Epithelial cell of prostate (primary cell): ENCODE measurements at regions not wholly inside any gene's neighbourhood (a gene's known extent, or its start where the extent isn't known, plus 50 kb on each side); places are given as distances from the start of the nearest gene placed in this dataset.
"Not testable (repeated sequence)": the region's sequence is repeated elsewhere in the genome, so short reads cannot be mapped to it uniquely, and the experiment has no call there.

ENCODE experiments used
- DNase-seq: peaks from one replicate; pipeline ENCODE4 v3.0.0-alpha.2; 2011; ENCODE audit warnings: low read depth, low spot score
- H3K27ac ChIP-seq: fragments of 450-650 bp; 2 replicates; pipeline ENCODE4 v1.5.1; 2017; ENCODE audit warnings: mild to moderate bottlenecking

DNA sequence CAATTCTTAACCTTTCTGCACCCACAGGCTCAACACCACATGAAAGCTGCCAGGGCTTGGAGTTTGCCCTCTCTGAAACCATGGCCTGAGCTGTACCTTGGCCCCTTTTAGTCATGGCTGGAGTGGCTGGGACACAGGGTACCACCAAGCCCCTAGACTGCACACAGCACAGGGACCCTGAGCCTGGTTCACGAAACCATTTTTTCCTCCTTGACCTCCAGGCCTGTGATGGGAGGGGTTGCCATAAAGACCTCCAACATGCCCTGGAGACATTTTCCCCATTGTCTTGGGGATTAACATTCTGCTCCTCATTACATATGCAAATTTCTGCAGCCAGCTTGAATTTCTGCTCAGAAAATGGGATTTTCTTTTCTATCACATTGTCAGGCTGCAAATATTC is 113.4 kb downstream of the XPNPEP1 start:
- DNase-seq, H3K27ac ChIP-seq: not testable (repeated sequence)

DNA sequence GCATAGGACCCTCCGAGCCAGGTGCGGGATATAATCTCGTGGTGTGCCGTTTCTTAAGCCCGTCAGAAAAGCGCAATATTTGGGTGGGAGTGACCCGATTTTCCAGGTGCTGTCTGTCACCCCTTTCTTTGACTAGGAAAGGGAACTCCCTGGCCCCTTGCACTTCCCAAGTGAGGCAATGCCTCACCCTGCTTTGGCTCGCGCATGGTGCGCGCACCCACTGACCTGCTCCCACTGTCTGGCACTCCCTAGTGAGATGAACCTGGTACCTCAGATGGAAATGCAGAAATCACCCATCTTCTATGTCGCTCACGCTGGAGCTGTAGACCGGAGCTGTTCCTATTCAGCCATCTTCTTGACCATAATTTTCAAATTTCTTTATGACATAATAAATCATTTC is 122.1 kb downstream of the XPNPEP1 start:
- not testable (repeated sequence) for H3K27ac ChIP-seq, DNase-seq

DNA sequence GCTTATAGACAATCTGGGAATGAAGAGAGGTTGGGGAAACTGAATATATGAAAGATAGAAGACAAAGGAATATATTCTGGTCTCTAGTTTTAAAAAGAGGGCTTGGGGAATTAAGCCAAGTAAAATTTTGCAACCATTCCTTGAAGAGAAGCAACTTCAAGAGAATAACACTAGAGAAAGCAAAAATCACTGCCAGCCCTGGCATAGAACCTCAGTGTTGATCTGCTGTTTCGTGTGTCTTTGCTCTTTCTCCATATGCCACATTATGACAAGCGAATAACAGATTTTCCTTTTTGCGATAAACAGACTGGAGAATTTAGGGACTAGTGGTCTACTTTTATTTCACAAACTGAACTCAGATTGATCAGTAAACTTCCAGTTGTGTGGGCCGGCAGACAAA is 132.7 kb downstream of the XPNPEP1 start:
- no peak overlapping the region for H3K27ac ChIP-seq
- DNase-seq = no peak

DNA sequence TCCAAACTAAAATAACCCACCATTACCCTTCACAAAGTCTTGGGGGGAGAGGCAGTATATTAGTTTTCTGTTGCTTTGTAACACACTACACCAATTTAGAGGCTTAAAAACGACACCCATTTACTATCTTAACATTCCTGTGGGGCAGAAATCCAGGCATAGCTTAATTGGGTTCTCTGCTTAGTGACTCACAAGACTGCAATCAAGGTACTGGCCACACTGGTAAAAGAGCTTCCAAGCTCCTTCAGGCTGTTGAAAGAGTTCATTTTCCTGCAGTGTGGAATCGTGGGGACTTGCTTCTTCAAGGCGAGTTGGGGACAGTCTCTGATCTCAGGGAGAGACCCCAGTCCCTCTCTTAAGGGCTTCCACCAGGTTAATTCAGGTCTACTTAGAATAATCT is 139.1 kb downstream of the XPNPEP1 start:
- H3K27ac ChIP-seq = no peak overlapping the region
- no peak for DNase-seq

DNA sequence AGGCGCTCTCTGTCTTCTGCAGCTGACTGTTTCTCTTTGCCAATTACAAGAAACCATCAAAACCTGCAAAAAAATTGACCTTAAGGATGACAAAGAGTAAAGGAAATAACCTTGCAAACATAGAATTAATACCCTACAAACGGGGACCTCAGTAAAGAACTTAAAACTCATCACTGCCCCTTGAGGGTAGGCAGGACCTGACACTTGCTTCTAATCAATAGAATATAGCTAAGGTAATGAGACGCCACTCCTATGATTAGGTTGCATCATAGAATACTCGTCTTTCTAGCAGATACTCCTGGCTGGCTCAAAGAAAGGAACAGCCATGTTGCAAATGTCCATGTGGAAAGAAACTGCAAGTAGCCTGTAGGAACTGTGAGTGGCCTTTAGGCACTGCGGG is 140.0 kb downstream of the XPNPEP1 start:
- no peak overlapping the region for H3K27ac ChIP-seq
- DNase-seq = no peak

DNA sequence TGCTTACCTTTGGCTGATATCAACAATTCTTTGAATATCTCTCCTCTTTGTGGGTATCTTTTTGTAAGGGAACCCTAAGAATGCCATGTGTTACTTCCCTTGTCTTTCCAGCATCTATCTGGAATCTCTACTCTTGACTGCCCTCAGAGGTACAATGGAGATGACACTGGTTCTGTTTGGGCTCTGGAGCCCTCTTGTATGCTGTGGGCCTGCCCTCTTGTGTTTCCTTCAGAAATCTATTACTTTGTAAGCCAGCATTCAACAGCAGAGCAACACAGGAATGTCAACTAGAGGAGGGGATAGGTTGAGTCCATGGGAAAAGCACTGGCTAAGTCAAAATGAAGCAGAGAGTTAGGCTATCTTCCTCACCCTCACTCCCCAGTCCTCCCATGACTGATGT is 142.3 kb downstream of the XPNPEP1 start:
- H3K27ac ChIP-seq = no peak overlapping the region
- no peak for DNase-seq

DNA sequence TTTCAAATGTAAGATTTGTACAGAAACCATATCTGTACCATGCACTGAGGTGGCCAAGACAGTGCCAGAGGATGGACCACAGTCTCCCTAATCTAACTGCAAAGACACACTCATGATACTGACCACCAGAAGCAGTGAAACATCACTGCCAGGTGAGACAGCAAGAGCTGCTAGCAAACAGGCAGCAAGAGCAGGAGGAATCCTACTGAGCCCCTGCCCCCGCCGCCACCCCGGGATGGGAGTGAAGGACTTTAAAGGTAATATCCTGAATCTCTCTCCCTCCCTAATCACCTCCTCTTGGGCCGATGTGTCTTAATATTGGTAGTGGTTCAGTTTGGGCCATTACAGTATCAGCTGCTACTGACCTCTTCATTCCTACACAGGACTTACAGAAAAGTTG is 144.3 kb downstream of the XPNPEP1 start:
- H3K27ac ChIP-seq = no peak overlapping the region
- no peak for DNase-seq

DNA sequence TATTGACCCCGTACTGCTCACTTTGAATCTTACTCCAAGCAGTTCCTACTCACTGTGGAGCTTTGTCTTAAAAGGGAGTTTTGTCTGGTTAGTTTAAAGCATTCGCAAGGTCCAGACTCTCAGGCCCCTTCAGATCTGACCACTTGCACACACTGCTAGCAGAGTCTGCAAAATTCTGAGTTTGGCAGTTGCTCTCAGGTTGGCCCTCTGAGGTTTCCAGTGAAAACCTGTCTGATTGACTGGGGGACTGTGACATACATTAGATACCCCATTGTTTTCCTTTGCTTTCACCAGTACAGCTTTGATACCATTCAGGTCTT is 149.2 kb downstream of the XPNPEP1 start:
- no peak for DNase-seq
- no peak overlapping the region for H3K27ac ChIP-seq

DNA sequence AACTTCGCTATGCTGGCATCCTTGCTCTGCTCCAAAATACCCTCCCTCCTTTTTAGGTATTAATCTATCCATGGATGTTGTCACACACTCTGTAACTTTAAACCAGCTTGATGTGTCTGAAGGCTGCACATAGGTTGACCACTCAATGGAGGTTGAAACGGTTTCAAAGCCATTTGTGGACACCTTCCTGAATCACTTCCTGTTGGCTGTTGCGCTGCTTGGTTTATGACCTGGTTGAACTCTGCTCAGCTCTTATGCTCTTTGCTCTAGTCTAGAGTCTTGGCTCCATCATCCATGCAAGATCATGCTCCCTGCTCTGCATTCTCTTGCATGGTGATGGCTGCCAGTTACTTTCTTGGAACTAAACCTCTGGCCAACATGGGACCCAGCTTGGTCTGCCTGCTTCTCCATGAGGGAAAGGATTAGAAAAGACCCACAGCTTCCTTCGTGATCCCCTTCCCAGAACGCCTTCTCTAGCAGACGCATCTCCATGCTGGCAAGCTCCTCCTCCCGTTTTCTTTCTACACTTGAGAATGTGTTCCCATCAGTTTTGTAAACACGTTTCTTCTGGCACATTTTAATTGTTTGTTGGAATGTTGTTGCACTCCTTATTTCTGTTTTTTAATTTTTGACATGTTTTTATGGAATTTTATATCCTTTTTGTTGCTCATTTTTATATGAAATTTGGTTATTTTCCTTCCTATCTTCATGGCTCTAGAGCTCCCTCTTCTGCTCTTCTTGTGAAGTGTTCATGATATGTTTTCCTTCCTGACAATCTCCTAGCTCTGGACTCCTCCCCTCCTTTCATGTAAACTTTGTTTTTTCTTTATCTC is 149.8 kb downstream of the XPNPEP1 start:
- H3K27ac ChIP-seq = no peak overlapping the region

DNA sequence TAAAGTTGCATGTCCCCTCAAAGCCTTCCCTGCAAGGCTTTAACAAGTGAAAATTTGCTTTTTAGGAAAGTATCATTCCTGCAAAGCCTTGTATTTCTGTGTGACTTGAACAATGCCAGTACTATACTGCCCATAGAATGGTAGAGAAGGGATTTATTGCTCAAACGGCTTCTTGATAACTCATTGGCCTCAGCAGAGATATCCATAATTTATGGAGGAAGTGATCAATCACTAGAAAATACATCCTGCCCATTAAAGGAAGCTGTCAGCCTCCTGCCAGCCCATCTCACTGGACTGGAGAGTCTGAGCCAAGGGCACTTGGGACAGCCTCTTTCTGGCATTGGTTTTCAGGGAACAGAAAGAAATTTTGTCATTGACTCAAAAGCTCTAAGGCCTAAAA is 152.6 kb downstream of the XPNPEP1 start:
- no peak for DNase-seq
- no peak overlapping the region for H3K27ac ChIP-seq

More for the DNA sequence above, 149.8 kb downstream of the XPNPEP1 start:
- DNase-seq = no peak

DNA sequence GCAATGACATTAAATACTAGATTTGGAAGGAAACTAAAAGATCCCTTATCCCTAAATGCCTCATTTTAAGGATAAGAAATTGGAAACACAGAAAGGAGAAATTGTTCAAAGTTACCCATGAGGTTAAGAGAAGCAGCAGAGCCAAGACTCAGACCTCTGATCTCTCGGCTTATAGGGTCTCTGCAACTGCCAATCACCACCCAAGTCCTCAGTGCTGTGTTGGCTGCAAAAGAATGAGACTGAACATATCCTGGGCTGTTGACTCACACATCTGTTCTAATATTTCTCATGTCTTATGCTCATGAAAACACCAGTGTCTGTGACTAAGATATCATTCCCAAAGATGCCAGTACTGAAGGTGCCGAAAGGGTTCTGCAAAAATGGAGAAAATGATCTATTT is 153.3 kb downstream of the XPNPEP1 start:
- H3K27ac ChIP-seq = no peak overlapping the region
- DNase-seq = no peak

DNA sequence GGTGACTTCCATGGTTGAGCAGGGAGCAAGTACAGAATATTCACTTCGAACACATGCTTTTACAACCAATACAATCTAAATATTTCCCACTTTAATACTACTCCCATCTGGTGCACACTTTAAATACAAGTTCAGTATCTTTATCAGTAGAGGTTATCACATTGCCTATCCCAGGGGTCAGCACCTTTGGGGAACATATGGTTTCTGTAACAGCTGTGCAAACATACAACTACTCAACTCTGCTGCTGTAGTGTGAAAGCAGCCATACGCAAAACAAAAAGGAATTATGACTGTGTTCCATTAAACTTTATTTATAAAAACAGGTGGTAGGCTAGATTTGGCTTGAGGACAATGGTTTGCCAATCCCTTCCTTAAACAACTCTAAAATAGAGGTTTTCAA is 157.5 kb downstream of the XPNPEP1 start:
- H3K27ac ChIP-seq = no peak overlapping the region
- no peak for DNase-seq

DNA sequence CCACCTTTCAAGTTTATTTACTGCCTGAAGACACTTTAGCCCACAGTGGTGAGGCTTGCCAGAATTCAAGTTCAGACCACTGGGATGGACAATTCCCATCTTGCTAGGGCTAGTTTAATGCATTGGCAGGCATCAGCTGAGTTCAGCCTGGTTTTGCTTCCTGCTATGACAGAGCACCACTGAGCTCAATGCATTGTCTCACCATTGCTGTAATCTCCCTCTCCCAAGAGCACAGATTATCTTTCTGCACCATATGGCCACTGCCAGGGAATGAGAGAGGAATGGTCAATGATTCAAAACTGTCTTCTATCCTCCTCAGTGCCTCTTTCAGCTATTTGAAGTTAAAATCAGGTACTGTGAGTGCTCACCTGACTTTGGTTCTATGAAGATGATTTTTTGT is 160.8 kb downstream of the XPNPEP1 start:
- no peak overlapping the region for H3K27ac ChIP-seq
- no peak for DNase-seq

DNA sequence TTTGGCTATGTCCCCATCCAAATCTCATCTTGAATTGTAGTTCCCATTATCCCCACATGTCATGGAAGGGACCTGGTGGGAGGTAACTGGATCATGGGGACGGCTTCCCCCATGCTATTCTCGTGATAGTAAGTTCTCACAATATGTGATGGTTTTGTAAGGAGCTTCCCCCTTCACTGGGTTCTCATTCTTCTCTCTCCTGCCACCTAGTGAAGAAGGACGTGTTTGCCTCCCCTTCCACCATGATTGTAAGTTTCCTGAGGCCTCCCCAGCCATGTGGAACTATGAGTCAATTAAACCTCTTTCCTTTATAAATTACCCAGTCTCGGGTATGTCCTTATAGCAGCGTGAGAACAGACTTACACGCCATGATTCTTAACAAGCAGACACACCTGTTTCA is 165.6 kb downstream of the XPNPEP1 start:
- not testable (repeated sequence) for DNase-seq, H3K27ac ChIP-seq

DNA sequence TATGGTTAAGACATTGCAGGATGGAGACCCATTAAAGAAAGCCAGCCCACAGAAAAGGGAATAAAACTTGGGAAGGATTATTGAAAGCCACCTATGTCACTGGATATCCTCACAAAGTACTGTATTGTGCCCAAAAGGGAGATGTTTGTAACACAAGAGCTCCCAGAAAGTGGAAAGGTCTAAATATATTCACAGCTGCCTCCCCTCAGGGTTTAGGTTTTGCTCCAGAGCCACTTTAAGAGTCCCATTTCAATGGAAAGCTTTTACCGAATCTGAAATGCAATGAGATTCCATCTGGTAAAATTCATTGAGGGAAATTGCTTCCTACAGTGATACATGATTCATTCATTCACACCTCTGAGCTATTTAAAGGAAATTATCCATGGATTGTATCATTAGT is 176.4 kb downstream of the XPNPEP1 start:
- DNase-seq = no peak
- no peak overlapping the region for H3K27ac ChIP-seq

DNA sequence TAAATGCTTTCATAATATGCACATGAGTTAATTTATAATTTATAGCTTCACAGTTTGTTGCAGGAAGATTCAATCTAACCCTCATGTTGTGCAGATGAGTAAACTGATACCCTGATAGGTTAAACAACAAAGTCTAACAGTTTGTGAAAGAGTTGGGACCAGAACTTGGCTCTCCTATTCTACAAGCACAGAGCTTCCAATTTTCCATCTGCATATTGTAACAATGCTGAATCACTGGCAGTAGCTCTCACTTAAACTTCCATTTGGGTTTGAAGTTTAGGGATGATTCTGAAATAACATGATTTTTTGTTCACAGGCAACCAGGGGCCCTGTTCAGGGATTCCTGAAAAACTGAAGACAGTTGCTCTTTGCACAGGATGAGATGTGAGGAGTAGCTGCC is 179.3 kb downstream of the XPNPEP1 start:
- no peak overlapping the region for H3K27ac ChIP-seq
- DNase-seq = no peak

DNA sequence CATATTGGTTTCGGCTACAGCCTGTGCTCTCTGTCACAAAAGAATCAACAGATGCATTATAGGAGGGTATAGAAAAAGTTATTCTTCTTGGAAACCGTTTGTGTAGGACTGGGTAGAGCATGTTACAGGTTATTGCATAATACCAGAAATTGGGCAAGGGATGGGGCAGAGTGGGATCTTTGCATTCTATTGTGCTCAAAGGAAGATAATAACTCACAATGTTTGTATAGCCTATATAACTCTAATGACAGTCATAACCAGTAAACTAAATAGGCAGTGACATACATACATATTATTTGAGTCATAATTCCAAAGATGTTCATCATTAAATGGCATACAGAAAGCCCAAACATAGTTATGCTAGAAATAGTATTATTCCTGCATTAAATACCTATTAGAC is 179.7 kb downstream of the XPNPEP1 start:
- no peak for DNase-seq
- no peak overlapping the region for H3K27ac ChIP-seq

DNA sequence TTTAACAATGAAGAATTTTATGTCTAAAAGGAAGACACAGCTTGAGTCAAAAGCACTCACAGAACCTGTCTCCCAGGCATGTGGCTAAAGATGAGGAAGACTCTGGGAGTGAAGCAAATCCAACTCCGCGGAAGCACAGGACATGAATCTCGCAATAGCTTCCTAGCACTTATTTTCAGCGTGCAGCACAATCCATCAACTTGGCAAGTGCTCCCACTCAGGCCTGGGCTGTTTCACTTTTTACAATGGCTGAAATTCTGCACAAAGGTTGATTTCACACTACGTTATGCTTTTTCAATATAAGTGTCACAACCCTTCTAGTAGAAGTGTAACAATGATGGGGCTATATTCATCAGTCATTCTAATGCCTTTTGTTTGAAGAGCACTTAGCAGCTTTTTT is 180.2 kb downstream of the XPNPEP1 start:
- no peak for DNase-seq
- no peak overlapping the region for H3K27ac ChIP-seq

DNA sequence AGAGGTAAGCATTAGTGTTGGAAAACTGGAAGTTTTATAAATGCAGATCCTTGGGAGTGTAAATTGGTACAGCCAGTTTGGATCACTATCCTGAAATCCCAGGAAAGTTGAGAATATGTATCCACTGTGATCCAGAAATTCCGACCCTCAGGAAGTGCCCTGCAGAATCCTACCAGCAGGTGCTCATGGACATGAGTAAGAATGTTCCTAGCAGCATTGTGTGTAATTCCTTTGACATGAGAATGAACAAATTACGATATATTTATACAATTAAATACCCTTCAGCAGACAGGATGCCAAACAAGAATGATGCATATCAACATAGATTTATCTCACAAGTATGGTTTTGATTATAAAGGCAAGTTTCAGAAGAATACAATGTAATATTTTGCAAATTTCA is 181.6 kb downstream of the XPNPEP1 start:
- no peak overlapping the region for H3K27ac ChIP-seq
- no peak for DNase-seq

DNA sequence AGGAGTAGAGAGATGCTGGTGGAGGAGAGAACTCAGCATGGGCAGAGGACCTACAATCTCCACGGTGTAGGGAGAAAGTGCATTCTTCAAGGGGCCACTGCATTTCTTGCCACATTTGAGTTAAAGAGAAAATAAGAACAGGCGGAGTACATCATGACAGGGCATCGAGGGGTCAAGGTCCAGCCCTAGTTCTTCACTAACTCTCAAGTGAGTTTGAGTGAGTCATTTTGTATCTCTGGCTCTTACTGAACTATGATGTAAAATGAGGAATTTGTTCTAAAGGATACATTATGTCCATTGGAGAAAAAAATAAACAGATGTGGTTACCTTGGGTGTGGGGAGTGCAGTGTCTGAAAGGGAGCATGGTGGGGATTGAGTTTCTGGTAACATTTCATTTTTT is 182.9 kb downstream of the XPNPEP1 start:
- DNase-seq = no peak

DNA sequence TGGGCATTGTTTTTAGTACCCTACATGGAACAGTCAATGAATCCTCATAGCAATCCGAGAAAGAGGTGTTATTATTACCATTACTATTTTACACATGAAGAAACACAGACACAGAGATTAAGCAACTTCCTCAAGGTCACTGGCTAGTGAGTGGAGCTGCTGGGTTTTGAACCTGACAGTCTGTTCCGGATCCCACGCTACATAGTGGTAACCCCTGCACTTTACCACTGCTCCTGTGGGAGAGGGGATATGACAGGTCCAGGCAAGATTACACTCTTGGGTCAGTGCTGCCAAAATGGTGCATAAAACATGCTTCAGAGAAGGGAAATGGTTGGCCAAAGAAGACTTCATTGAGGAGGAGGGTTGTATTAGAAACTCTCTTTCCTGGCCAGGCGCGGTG is 185.7 kb downstream of the XPNPEP1 start:
- no peak for DNase-seq
- no peak overlapping the region for H3K27ac ChIP-seq

More for the DNA sequence above, 182.9 kb downstream of the XPNPEP1 start:
- H3K27ac ChIP-seq = no peak overlapping the region

DNA sequence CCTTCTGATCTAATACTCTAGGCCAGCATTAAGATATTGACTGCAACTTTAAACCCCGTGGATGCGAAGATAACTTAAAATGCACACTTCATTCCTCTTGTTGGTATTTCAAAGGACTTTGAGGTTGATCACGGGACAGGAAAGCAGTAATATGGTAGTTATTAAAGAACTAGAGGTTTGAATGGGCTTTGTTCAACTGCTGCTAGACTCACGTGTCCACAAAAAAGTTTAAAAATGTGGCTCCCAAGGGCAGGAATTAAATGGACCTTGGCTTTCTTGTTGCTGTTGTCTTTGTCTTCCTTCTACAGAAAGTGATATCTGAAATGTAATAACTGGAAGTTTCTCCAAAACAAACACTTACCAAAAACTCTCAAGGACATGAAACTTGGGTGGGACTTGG is 186.3 kb downstream of the XPNPEP1 start:
- no peak overlapping the region for H3K27ac ChIP-seq
- no peak for DNase-seq

DNA sequence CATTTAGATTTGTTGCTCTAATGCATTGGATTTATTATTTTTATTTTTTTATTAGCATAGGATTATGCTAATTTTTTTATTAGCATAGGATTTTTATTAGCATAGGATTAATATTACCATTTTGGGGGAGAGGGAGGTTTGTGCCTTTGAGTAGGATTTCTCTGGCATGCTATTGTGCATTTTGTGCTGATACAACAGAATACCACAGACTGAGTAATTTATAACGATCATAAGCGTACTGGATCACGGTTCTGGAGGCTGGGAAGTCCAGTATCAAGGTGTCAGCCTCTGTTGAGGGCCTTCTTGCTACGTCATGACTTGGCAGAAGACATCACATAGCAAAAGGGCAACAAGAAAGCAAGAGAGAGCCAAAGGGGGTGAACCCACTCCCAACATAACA is 187.5 kb downstream of the XPNPEP1 start:
- no peak for DNase-seq
- H3K27ac ChIP-seq = no peak overlapping the region
